SK-N-MC (cell line): ENCODE measurements at regions not wholly inside any gene's neighbourhood (a gene's known extent, or its start where the extent isn't known, plus 50 kb on each side); places are given as distances from the start of the nearest gene placed in this dataset.

Experiments
- EZH2 ChIP-seq: fragments of 200-600 bp; sonication (generic); IDR thresholded peaks from one replicate; pipeline ENCODE4 v1.6.1; 2017; ENCODE audit warnings: antibody characterized with exemption
- FOXP2 ChIP-seq: optimal IDR thresholded peaks from 2 replicates; pipeline ENCODE3; 2011; ENCODE audit warnings: mild to moderate bottlenecking, moderate library complexity; ENCODE audit not compliant: insufficient read depth; ENCODE audit errors: extremely low read length, control extremely low read depth
- POLR2AphosphoS5 ChIP-seq: IDR thresholded peaks from 2 replicates; pipeline ENCODE4 v1.6.1; 2012; ENCODE audit warnings: mild to moderate bottlenecking, low read depth, low read length, borderline replicate concordance

DNA sequence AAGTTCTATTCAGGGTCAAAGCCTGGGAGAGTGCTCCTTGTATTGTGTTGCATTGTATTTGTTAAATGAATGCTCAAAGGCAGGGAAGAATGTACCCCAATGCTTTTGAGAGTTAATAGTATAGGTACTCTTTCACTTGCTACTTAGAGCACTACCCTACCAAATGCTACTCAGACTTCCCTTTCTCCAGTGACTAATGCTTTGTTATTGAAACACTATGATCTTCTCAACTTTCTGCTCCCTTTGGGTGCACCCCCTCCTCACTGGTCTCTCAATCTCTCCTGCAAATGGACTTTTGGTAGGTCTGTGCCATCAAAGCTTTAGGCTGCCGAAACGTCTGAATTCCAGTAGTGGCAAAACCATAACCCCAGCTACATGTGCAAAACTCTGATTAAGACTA is 177.7 kb upstream of the AHR start:
- no peak for TF ChIP-seq FOXP2
- no peak for TF ChIP-seq POLR2AphosphoS5
- no peak for TF ChIP-seq EZH2
